Brain microvascular endothelial cell (primary cell): ENCODE measurements at regions not wholly inside any gene's neighbourhood (a gene's known extent, or its start where the extent isn't known, plus 50 kb on each side); places are given as distances from the start of the nearest gene placed in this dataset.

Experiments used
- DNase-seq: peaks from one replicate; pipeline ENCODE4 v3.0.0-alpha.2; 2020
- H3K27ac ChIP-seq: fragments of 250-450 bp; sonication (Bioruptor Pico); 2 replicates; pipeline ENCODE4 v1.5.1; 2020; ENCODE audit warnings: mild to moderate bottlenecking, moderate library complexity
- H3K27me3 ChIP-seq: fragments of 250-450 bp; sonication (Bioruptor Pico); replicated peaks from 2 replicates; pipeline ENCODE4 v1.5.1; 2020; ENCODE audit warnings: mild to moderate bottlenecking
- H3K36me3 ChIP-seq: fragments of 250-450 bp; sonication (Bioruptor Pico); replicated peaks from 2 replicates; pipeline ENCODE4 v1.5.1; 2020; ENCODE audit warnings: mild to moderate bottlenecking
- H3K4me3 ChIP-seq: 2 replicates; pipeline ENCODE4 v1.5.1; 2011; ENCODE audit warnings: low read depth, mild to moderate bottlenecking, control low read depth, low read length, moderate library complexity
- in situ Hi-C: cut with HindIII; loops from 2 replicates; pipeline ENCODE4 v1.10.0; 2017; ENCODE audit warnings: low sequenced_read_pairs, low pct_ligation_motif_present
- TF ChIP-seq, protein P1 (sequence below): IDR thresholded peaks from 2 replicates; pipeline ENCODE4 v1.5.1; 2011; ENCODE audit warnings: low read depth, mild to moderate bottlenecking, moderate library complexity, low read length, control low read depth, inconsistent platforms; ENCODE audit errors: missing control alignments

DNA sequence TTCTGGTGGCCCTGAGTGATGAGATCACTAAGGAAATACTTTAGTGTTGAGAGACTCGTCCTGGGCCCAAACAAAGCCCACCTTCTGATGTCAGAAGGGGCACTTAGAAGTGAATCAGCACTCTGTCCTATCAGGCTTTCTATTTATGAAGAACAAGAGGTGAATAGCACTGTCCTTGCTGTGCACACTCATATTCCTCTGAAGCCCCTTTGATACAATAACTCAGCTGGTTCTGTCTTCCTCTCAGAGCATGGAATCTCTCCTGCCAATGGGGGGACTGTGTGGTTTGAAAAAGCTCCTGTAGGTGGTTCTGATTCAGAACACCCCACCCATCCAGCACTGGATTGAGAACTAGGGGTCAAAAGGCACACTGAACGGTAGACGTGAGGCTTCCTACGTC lies 348.1 kb downstream of the ETS1 start:
- DNase-seq = no peak
- H3K36me3 ChIP-seq = no peaks in the 10 kb centered on the region
- in situ Hi-C loops = no loop called here
- no peaks in the 10 kb centered on the region for H3K27me3 ChIP-seq
- no peak overlapping the region for H3K4me3 ChIP-seq
- TF ChIP-seq, protein P1, sequence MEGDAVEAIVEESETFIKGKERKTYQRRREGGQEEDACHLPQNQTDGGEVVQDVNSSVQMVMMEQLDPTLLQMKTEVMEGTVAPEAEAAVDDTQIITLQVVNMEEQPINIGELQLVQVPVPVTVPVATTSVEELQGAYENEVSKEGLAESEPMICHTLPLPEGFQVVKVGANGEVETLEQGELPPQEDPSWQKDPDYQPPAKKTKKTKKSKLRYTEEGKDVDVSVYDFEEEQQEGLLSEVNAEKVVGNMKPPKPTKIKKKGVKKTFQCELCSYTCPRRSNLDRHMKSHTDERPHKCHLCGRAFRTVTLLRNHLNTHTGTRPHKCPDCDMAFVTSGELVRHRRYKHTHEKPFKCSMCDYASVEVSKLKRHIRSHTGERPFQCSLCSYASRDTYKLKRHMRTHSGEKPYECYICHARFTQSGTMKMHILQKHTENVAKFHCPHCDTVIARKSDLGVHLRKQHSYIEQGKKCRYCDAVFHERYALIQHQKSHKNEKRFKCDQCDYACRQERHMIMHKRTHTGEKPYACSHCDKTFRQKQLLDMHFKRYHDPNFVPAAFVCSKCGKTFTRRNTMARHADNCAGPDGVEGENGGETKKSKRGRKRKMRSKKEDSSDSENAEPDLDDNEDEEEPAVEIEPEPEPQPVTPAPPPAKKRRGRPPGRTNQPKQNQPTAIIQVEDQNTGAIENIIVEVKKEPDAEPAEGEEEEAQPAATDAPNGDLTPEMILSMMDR = no peak
- H3K27ac ChIP-seq = no peak overlapping the region

DNA sequence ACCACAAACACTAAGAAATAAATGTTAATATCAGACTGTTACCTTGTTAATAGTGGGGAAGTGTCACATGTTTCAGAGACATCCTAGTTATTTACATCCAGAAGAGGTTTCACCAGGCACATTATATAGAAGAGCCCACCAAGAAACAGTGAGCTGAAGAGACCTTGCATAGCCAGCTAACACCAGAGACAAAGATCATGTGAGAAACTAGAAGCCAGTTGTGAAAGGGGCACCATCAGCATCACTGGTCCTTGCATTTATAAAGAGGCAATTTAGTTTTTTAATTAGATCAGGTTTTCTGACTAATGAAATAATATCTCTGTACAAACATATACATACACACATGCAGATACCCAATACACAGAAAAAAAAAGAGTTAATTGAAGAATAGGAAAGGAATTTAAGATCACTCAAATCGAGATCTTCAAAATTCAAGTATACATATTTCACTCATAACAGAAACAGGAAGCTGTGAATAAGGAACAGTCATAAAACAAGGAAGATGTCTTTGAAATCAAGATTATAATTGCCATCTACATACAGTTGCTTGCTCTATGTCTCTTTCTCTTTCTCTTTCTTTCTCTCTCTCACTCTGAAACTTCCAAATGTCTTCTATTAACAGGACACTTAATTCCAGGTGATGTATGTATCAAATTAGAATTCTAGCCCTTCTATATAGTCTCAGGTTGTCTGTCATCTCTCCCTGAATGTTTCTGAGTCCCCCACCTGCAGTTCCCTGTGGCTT lies 348.7 kb downstream of the ETS1 start:
- H3K27ac ChIP-seq = no peak overlapping the region
- no peak for DNase-seq
- TF ChIP-seq, protein P1 = no peak
- in situ Hi-C loops = no loop called here
- H3K4me3 ChIP-seq = no peak overlapping the region
- H3K27me3 ChIP-seq = no peaks in the 10 kb centered on the region
- no peaks in the 10 kb centered on the region for H3K36me3 ChIP-seq

GRCh38 chr11:128236506-128237498 lies 350.6 kb downstream of the ETS1 start:
- no peaks in the 10 kb centered on the region for H3K36me3 ChIP-seq
- TF ChIP-seq, protein P1 = no peak
- DNase-seq = no peak
- H3K4me3 ChIP-seq = no peak overlapping the region
- in situ Hi-C loops = no loop called here
- no peaks in the 10 kb centered on the region for H3K27me3 ChIP-seq
- no peak overlapping the region for H3K27ac ChIP-seq

GRCh38 chr11:128235958-128236357 lies 351.4 kb downstream of the ETS1 start:
- no peak overlapping the region for H3K4me3 ChIP-seq
- no peak overlapping the region for H3K27ac ChIP-seq
- H3K27me3 ChIP-seq = no peaks in the 10 kb centered on the region
- DNase-seq = no peak
- in situ Hi-C loops = no loop called here
- H3K36me3 ChIP-seq = no peaks in the 10 kb centered on the region
- TF ChIP-seq, protein P1 = no peak

DNA sequence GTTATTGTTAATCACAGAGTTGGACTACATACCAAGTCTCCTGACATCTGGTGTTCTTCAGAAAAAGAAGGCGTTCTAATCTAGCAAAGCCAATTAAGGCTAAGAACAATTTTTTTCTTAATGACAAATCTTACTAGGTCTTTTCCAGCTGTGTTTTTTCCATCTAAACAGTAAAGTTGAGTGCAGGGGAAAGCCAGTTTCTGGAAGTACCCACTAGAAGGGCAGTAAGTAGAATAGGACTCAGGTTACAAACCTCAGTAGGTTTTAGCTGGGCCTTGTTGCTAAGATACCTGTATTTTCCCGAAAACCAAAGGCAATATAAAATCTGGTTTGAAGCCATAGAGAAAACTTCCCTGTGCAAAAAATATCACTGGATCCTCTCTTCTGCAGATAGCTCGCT lies 351.9 kb downstream of the ETS1 start:
- TF ChIP-seq, protein P1 = no peak
- Histone ChIP-seq H3K27ac (no peak overlapping the region), H3K27me3 (no peaks in the 10 kb centered on the region), H3K4me3 (no peak overlapping the region), H3K36me3 (no peaks in the 10 kb centered on the region)
- DNase-seq = no peak
- in situ Hi-C loops = no loop called here
